ENCODE measurements at regions not wholly inside any gene's neighbourhood (a gene's known extent, or its start where the extent isn't known, plus 50 kb on each side); places are given as distances from the start of the nearest gene placed in this dataset.

- Mint-ChIP-seq H3K36me3 (ENCODE audit: low read depth) (no peaks in the 10 kb centered on the region), H3K4me3 (no peak overlapping the region), H3K27me3 (ENCODE audit: insufficient read depth) (peaks cover 6% of the 10 kb centered on the region), H3K9me3 (no peaks in the 10 kb centered on the region), H3K27ac (no peak overlapping the region), H3K4me1 (ENCODE audit: low read depth) (peaks cover 12% of the 10 kb centered on the region; the same call in 1 of the 2 replicates)
- no peak for TF ChIP-seq CTCF (IDR thresholded peaks at IDR 0.05)
- DNase-seq: no peak
These were observed 121.3 kb downstream of the CD47 start for GRCh38 chr3:107969525-107969924.

GRCh38 chr3:107966276-107966675 is 124.6 kb downstream of the CD47 start:
- Mint-ChIP-seq H3K4me1 (ENCODE audit: low read depth) (peaks cover 8% of the 10 kb centered on the region), H3K9me3 (no peaks in the 10 kb centered on the region), H3K27ac (no peak overlapping the region)

GRCh38 chr3:107965136-107965655 is 125.6 kb downstream of the CD47 start:
- no peak overlapping the region for H3K27ac Mint-ChIP-seq
- no peak overlapping the region for H3K4me3 Mint-ChIP-seq
- H3K36me3 Mint-ChIP-seq (ENCODE audit: low read depth): no peaks in the 10 kb centered on the region
- TF ChIP-seq CTCF (IDR thresholded peaks at IDR 0.05): no peak
- peaks cover 8% of the 10 kb centered on the region for H3K4me1 Mint-ChIP-seq (ENCODE audit: low read depth)
- DNase-seq: no peak
- H3K9me3 Mint-ChIP-seq: no peaks in the 10 kb centered on the region
- peaks cover 8% of the 10 kb centered on the region for H3K27me3 Mint-ChIP-seq (ENCODE audit: insufficient read depth)

More at GRCh38 chr3:107966276-107966675, 124.6 kb downstream of the CD47 start:
- no peak overlapping the region for H3K4me3 Mint-ChIP-seq
- TF ChIP-seq CTCF (IDR thresholded peaks at IDR 0.05): no peak
- H3K27me3 Mint-ChIP-seq (ENCODE audit: insufficient read depth): peaks cover 5% of the 10 kb centered on the region
- DNase-seq: no peak
- no peaks in the 10 kb centered on the region for H3K36me3 Mint-ChIP-seq (ENCODE audit: low read depth)

- Mint-ChIP-seq H3K9me3 (no peaks in the 10 kb centered on the region), H3K27ac (no peak overlapping the region), H3K36me3 (ENCODE audit: low read depth) (no peaks in the 10 kb centered on the region), H3K27me3 (ENCODE audit: insufficient read depth) (peaks cover 5% of the 10 kb centered on the region), H3K4me1 (ENCODE audit: low read depth) (peaks cover 8% of the 10 kb centered on the region), H3K4me3 (no peak overlapping the region)
- no peak for TF ChIP-seq CTCF (IDR thresholded peaks at IDR 0.05)
- DNase-seq: no peak
These were observed 127.2 kb downstream of the CD47 start for GRCh38 chr3:107963581-107963980.

- Mint-ChIP-seq H3K4me1 (ENCODE audit: low read depth) (peaks cover 8% of the 10 kb centered on the region), H3K9me3 (no peaks in the 10 kb centered on the region), H3K27me3 (ENCODE audit: insufficient read depth) (peaks cover 5% of the 10 kb centered on the region), H3K36me3 (ENCODE audit: low read depth) (no peaks in the 10 kb centered on the region), H3K27ac (no peak overlapping the region), H3K4me3 (no peak overlapping the region)
- no peak for TF ChIP-seq CTCF (IDR thresholded peaks at IDR 0.05)
- no peak for DNase-seq
These were observed 127.9 kb downstream of the CD47 start for GRCh38 chr3:107962946-107963345.

DNA sequence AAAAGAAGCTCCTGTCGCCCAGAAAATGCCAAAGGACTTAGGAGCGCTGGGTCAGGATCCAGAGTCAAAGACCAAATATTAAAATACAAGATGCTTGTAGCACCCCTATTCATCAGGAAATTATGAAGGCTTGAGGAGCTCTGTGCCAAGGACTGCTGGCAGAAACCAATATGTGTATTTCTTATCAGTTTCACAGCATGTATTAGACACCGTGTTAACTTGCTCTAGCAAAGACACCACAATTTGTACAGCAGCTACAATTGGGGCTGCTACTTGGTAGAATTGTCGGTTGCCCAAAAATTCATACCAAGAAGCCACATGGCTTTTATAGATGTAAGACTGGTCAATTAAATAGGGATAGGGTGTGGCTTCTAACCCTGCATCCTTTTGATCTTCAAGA is 128.8 kb downstream of the CD47 start:
- no peak overlapping the region for H3K4me3 Mint-ChIP-seq
- no peak overlapping the region for H3K27ac Mint-ChIP-seq
- peaks cover 5% of the 10 kb centered on the region for H3K27me3 Mint-ChIP-seq (ENCODE audit: insufficient read depth)
- DNase-seq: no peak
- peaks cover 16% of the 10 kb centered on the region for H3K4me1 Mint-ChIP-seq (ENCODE audit: low read depth)
- TF ChIP-seq CTCF (IDR thresholded peaks at IDR 0.05): no peak
- H3K9me3 Mint-ChIP-seq: no peaks in the 10 kb centered on the region
- no peaks in the 10 kb centered on the region for H3K36me3 Mint-ChIP-seq (ENCODE audit: low read depth)
